GM18909 (cell line): ENCODE measurements at regions not wholly inside any gene's neighbourhood (a gene's known extent, or its start where the extent isn't known, plus 50 kb on each side); places are given as distances from the start of the nearest gene placed in this dataset.
"Not testable (repeated sequence)": the region's sequence is repeated elsewhere in the genome, so short reads cannot be mapped to it uniquely, and the experiment has no call there.

Experiments
- ATAC-seq: cut with Tn5 transposase; IDR thresholded peaks from one replicate; pipeline ENCODE4 v1.9.1; 2021; ENCODE audit warnings: mild to moderate bottlenecking; ENCODE audit not compliant: unreplicated experiment, poor library complexity

GRCh38 chr2:83051538-83052170 is 1407.4 kb downstream of the SUCLG1 start:
- no peak for ATAC-seq

- no peak for ATAC-seq
Measured at GRCh38 chr2:83042053-83042452, 1417.0 kb downstream of the SUCLG1 start.

DNA sequence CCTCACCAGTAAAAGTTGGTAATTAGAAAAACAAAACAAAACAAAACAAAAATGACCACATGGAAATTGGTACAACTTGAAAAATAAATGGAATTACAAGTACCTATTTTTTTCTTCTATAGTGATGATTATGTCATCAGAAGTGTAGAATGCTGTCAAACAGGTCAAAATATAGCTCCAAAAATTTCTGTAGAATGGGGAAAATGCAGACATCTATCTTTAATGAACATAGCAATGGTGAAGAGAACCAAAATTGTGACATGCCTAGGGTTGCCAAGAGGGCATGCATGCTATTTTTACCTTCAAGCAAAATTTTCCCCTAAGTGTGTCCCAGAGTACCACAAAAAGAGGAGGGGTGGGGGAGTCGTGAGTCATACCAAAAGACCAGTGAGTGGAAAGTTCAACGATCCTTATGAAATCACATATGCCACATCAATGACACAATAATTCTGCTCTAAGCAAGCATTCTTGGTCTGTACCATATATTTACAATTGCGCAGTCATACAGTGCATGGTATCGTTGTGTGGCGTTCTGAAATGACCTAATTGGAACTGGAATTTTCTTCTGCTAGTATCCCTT is 1436.4 kb downstream of the SUCLG1 start:
- ATAC-seq = no peak

DNA sequence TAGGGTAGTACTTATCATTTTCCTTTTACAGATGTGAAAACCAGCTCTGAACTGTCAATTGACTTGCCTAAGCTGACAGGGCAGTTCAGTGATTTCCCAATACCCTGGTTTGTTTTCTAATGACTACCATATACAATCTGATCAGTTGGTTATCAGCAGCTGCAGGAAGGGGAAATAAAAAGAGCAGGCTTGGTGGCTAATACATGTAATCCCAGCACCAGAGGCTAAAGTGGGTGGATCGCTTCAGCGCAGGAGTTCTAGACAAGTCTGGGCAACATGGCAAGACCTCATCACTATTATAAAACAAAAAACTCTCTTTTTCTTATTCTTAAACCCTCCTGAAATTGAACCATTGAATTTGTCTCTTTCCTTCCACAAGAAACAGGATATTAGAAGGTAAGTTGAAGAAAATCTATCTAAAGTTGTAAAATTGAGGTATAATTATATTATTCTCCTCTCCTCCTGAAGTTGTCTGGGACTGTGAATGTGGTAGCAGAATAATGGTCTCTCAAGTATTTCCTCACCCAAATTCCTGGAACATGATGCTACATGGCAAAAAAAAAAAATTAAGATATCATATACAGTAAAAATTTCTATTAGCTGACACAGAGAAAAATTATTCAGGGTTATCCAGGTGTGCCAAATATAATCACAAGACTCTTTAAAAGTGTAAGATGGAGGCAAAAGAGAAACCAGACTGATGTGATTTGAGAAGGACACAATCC is 1441.6 kb downstream of the SUCLG1 start:
- no peak for ATAC-seq

DNA sequence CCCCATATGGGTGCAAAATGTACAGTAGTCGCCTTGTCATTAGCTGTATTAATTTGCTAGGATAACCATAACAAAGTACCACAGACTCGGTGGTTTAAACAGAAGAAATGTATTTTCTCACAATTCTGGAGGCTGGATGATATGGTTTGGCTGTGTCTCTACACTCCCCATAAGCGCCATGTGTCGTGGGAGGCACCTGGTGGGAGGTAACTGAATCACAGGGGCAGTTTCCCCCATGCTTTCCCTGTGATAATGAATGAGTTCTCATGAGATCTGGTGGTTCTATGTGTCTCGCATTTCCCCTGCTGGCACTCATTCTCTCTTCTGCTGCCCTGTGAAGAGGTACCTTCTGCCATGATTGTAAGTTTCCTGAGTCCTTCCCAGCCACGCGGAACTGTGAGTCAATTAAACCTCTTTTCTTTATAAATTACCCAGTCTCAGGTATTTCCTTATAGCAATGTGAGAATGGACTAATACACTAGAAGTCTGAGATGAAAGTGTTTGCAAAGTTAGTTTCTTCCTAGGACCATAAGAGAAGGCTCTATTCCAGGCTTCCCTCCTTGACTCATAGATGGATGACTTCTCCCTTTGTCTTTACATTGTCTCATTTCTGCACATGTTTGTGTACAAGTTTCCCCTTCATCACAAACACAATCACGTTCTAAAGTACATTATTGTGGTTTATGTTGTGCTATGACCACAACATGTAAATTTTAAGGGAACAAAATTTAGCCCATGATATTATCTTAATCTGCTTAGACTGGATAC is 1442.6 kb downstream of the SUCLG1 start:
- ATAC-seq = no peak

DNA sequence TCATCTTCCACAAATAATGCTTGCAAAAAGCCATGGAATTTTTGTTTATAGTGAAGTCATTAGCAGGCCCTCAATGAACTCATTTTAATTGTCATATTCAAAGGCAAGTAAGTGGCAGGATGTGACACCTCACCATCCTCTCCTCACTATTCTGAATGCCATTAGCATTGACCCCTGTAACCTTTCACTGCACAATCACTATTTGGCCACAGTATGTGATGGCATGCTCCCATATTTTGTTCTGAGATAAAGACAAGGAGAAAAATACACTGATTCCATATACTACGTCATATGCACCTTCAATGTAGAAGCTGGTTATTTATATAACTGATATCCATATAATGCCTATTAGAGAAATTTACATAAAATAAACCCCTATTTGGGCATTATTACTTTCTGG is 1443.2 kb downstream of the SUCLG1 start:
- ATAC-seq = no peak

DNA sequence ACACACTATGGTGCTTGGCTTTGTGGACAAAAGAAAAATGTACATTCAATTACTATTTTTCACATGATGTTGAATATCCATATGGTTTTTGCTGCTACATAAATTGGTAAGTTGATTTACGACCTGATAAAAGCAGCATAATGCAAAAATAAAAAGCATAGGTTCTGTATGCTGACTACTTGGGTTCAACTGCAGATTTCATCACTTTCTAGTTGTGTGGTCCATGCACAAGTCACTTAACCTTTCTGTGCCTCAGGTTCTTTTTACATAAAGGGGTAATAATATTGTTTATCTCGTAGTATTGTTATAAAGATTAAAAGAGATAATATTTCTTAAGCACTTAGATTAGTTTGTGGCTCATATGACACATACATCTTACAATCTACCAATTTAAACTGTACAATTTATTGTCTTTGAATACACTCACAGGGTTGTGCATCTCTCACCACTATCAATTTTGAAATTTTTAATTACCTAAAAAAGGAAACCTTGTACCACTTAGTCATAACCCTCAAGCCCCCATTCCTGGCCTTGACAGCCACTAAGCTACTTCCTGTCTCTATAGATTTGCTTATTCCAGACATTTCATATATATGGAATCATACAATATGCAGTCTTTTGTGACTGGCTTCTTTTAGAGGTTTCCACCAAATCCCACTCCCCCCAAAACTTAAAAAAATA is 1443.9 kb downstream of the SUCLG1 start:
- no peak for ATAC-seq

GRCh38 chr2:83014462-83014861 is 1444.6 kb downstream of the SUCLG1 start:
- no peak for ATAC-seq

- no peak for ATAC-seq
Measured at GRCh38 chr2:83006961-83007360, 1452.1 kb downstream of the SUCLG1 start.

DNA sequence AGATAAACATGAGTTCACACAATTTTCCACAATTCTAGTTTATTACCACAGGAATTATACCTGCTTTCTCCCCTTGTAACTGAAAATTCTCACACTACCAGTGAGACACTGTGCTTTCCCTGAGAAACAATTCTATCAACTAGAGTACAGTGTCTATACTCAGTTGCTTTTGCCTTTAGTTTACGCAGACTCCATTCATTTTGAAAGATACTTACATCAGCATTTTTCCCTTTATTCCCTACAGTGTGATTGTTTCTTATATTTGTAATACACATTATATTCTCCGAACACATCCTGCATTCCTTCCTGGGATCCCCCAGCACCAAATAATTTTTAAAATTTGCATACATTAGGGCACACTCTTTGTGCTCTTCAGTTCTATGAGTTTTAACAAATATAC is 1455.5 kb downstream of the SUCLG1 start:
- no peak for ATAC-seq

DNA sequence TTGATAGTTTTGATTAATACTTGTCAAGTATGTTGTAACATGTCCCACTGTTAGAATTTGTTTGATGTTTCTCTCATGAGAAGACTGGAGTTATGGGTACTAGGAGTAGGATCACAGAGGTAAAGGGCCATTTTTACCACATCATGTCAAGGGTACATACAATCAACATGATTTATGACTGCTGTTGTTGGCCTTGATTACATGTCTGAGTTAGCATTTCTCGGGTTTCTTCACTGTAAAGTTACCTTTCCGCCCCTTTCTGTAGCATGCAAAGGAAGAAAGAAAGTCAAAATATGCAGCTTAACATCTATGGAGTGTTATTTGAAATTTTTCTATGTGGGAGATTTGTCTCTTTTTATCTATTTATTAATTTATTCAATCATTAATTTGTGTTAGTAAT is 1456.4 kb downstream of the SUCLG1 start:
- ATAC-seq = no peak

- ATAC-seq = no peak
Measured at GRCh38 chr2:82998781-82999180, 1460.3 kb downstream of the SUCLG1 start.

DNA sequence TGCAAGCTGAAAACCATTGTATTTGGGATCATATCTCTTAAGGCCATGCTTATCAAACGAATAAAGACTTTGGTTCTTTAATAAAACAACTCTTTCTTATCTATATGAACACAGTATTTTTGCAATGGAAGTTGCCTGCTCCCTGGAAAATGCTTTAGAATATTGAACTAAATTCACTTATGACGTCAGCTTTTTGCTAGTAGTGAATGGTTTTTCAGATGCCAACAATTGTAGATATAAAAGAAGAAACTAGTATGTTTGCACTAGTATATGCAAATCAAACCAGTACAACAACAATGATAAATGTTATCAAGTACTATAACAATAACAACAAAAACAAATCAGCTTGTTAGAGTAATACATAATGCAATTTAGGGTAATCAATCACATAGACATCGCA is 1462.9 kb downstream of the SUCLG1 start:
- ATAC-seq = no peak

- ATAC-seq = no peak
Measured at GRCh38 chr2:82994151-82994550, 1464.9 kb downstream of the SUCLG1 start.

GRCh38 chr2:82993609-82994008 is 1465.5 kb downstream of the SUCLG1 start:
- ATAC-seq = no peak

DNA sequence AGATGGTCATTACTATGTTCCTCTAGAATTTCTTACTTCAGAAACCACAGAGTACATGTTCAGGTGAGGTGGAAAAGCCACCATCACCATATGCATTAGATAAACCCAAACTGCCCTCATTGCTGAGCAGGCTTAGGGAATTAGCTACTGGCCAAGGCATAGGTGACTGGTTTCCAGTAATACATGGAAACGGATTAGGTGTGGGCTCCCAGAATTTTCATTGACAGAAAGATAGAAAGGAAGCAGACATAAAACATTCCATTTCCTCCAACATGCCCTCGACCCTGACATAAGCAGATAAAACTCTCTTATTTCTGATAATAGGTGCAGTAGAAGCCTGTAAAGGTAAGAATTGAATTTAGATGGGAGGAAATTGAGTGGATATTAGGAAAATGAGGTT is 1466.1 kb downstream of the SUCLG1 start:
- no peak for ATAC-seq

DNA sequence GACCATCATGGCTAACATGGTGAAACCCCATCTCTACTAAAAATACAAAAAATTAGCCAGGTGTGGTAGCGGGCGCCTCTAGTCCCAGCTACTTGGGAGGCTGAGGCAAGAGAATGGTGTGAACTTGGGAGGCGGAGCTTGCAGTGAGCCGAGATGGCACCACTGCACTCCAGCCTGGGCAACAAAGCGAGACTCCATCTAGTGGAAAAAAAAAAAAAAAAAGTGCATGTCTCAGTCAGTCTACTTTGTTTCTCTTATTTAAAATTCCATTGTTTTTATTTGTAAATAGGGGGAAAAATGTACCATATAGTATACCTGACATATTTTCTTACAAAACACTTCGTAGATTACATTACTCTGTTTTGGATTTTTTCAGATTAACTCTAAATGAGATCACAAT is 1471.4 kb downstream of the SUCLG1 start:
- ATAC-seq = not testable (repeated sequence)

GRCh38 chr2:82986899-82987298 is 1472.2 kb downstream of the SUCLG1 start:
- ATAC-seq = no peak

DNA sequence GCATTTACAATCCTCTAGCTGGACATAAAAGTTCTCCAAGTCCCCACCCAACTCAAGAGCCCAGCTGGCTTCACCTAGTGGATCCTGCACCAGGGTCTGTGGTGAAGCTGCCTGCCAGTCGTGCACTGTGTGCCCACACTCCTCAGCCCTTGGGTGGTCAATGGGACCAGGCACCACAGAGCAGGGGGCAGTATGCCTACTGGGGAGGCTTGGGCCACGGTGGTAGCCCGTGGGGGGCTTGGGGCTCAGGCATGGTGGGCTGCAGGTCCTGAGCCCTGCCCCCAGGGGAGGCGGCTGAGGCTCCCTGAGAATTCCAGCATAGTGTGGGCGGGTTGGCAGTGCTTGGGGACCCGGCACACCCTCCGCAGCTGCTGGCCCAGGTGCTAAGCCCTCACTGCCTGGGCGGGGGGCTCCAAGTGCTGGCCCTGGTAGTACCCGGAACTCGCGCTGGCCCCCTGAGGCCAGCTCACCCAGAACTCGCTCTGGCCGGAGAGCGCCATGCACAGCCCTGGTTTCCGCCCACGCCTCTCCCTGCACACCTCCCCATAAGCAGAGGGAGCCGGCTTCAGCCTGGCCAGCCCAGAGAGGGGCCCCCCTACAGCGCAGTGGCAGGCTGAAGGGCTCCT is 1473.4 kb downstream of the SUCLG1 start:
- no peak for ATAC-seq

DNA sequence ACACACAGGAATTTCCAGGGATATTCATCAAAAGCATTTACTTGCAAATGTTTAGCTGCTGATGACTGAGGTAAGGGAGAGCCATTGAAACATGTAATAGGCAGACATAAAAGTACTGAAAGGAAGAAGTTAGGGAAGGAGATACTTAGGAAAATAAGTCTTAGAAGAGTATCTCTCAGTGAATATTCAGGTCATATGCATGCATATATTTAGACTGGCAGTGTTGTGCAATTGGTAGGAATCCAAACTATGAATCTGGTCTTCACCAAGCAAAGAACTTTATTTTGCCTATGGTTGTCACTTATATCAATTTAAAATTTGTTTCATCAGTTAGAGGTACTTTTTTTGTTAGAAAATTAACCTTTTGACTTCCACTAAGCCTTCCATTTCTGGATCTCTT is 1490.7 kb downstream of the SUCLG1 start:
- no peak for ATAC-seq
